ENCODE measurements at regions not wholly inside any gene's neighbourhood (a gene's known extent, or its start where the extent isn't known, plus 50 kb on each side); places are given as distances from the start of the nearest gene placed in this dataset.
"Not testable (repeated sequence)": the region's sequence is repeated elsewhere in the genome, so short reads cannot be mapped to it uniquely, and the experiment has no call there.

GRCh38 chr16:5234295-5235050 is 136.9 kb upstream of the EEF2KMT start:
- DNase-seq (ENCODE audit: low read depth in 2 of 2) = no peak

- DNase-seq (ENCODE audit: low read depth in 2 of 2) = no peak
Observed at GRCh38 chr16:5231246-5231759, 133.7 kb upstream of the EEF2KMT start.

GRCh38 chr16:5228369-5228768 is 130.8 kb upstream of the EEF2KMT start:
- no peak for DNase-seq (ENCODE audit: low read depth in 2 of 2)

- DNase-seq (ENCODE audit: low read depth in 2 of 2) = no peak
Observed at GRCh38 chr16:5225931-5226655, 128.5 kb upstream of the EEF2KMT start.

GRCh38 chr16:5222761-5223160 is 125.2 kb upstream of the EEF2KMT start:
- no peak for DNase-seq (ENCODE audit: low read depth in 2 of 2)

GRCh38 chr16:5221831-5222230 is 124.2 kb upstream of the EEF2KMT start:
- not testable (repeated sequence) for DNase-seq (ENCODE audit: low read depth in 2 of 2)

- no peak for DNase-seq (ENCODE audit: low read depth in 2 of 2)
Observed at GRCh38 chr16:5220705-5221104, 123.1 kb upstream of the EEF2KMT start.

GRCh38 chr16:5216441-5217080 is 119.0 kb upstream of the EEF2KMT start:
- no peak for DNase-seq (ENCODE audit: low read depth in 2 of 2)

- no peak for DNase-seq (ENCODE audit: low read depth in 2 of 2)
Observed at GRCh38 chr16:5215901-5216300, 118.3 kb upstream of the EEF2KMT start.

- DNase-seq (ENCODE audit: low read depth in 2 of 2) = no peak
Observed at GRCh38 chr16:5214466-5214865, 116.9 kb upstream of the EEF2KMT start.

GRCh38 chr16:5212501-5212900 is 114.9 kb upstream of the EEF2KMT start:
- DNase-seq (ENCODE audit: low read depth in 2 of 2) = not testable (repeated sequence)

GRCh38 chr16:5207862-5208498 is 110.4 kb upstream of the EEF2KMT start:
- DNase-seq (ENCODE audit: low read depth in 2 of 2) = peak; percentile 2 to 16

- no peak for DNase-seq (ENCODE audit: low read depth in 2 of 2)
Observed at GRCh38 chr16:5207001-5207523, 109.5 kb upstream of the EEF2KMT start.

GRCh38 chr16:5206331-5206990 is 108.9 kb upstream of the EEF2KMT start:
- no peak for DNase-seq (ENCODE audit: low read depth in 2 of 2)

- no peak for DNase-seq (ENCODE audit: low read depth in 2 of 2)
Observed at GRCh38 chr16:5205361-5206040, 107.9 kb upstream of the EEF2KMT start.

GRCh38 chr16:5203675-5204074 is 106.1 kb upstream of the EEF2KMT start:
- not testable (repeated sequence) for DNase-seq (ENCODE audit: low read depth in 2 of 2)

- no peak for DNase-seq (ENCODE audit: low read depth in 2 of 2)
Observed at GRCh38 chr16:5200123-5200522, 102.5 kb upstream of the EEF2KMT start.

GRCh38 chr16:5196204-5196603 is 98.6 kb upstream of the EEF2KMT start:
- DNase-seq (ENCODE audit: low read depth in 2 of 2) = no peak

GRCh38 chr16:5193861-5194260 is 96.3 kb upstream of the EEF2KMT start:
- DNase-seq (ENCODE audit: low read depth in 2 of 2) = no peak

- no peak for DNase-seq (ENCODE audit: low read depth in 2 of 2)
Observed at GRCh38 chr16:5188989-5189352, 91.4 kb upstream of the EEF2KMT start.
